ENCODE measurements at regions not wholly inside any gene's neighbourhood (a gene's known extent, or its start where the extent isn't known, plus 50 kb on each side); places are given as distances from the start of the nearest gene placed in this dataset.
"Not testable (repeated sequence)": the region's sequence is repeated elsewhere in the genome, so short reads cannot be mapped to it uniquely, and the experiment has no call there.

- no peak for DNase-seq
These were observed 87.7 kb downstream of the UTP18 start for GRCh38 chr17:51347851-51348584.

GRCh38 chr17:51351080-51351479, 90.7 kb downstream of the UTP18 start:
- DNase-seq = no peak

- DNase-seq = no peak
These were observed 91.5 kb downstream of the UTP18 start for GRCh38 chr17:51351890-51352289.

GRCh38 chr17:51352798-51353197, 92.5 kb downstream of the UTP18 start:
- DNase-seq = no peak

DNA sequence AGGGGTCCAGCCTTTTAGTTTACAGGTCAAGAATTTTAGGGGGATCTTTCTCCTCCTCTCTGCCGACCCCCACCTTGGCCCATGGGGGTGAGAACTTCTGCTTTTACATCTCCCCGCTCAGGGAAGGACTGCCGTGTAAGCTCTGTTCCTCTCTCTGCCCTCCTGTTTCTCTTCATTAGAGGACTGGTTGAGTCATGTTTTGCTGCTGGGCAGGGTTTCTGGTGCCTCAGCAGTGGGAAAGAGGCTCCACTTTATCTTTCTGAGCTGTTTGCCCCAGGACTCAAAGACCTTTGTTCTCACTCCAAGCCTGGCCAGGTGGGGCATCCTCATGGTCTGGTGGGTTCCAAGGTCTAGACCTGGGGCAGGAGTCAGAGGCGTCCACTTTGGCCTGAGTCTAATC, 93.0 kb downstream of the UTP18 start:
- DNase-seq = no peak

DNA sequence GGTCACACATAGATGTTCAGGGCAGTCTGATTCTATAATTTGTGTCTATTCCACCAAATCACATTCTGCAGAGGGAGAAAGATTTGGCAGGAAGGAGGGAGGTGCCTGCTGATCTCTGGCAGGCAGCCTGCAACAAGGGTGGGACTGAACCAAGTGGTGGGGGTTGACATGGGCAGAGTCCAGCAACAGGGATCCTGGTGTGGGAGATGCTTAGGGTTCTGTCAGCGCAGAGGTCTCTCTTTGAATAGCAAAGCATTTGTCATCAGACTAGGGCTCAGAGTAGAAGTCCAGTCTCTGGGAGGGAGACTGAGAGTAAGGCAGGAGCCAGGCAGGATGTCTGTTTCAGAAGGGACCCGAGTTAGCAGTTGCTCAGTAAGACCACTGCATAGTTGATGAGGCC, 94.6 kb downstream of the UTP18 start:
- DNase-seq = no peak

- no peak for DNase-seq
These were observed 95.4 kb downstream of the UTP18 start for GRCh38 chr17:51355441-51356410.

GRCh38 chr17:51359055-51359454, 98.7 kb downstream of the UTP18 start:
- no peak for DNase-seq

DNA sequence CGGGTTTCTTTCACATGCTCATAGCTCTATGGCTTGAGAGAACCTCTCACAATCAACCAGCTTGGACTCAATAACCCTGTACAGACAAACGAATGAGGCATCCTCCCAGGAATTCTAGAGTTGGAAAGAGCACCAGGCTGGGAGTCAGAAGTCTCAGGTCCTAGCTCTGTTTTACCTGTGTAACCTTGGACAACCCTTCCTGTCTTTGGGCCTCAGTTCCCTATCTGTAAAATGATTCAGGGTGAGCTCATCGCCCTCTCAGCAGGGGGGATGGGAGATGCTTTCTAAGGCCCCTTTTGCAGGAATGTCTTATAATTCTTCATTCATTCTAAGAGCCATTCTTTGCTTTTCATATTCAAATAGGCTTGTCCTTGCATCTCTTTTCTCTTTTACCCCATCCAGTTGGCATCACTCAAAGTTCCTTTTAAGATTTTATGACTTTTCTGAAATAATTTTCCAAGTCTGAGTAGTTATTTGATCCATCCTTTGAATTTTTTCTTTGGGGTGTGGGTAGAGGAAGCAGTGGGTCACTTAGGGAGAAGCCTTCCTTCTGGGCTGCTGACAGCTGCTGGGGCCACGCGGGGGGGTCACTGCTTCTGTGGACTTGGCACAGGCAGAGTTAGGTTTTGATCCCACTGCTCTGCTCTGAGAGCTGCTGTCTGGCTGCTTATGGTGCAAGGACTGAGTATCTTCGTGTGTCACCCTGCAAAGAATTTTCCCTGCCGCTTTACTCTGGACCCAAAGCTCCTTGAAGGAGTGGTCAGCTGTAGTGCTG, 102.7 kb downstream of the UTP18 start:
- no peak for DNase-seq

DNA sequence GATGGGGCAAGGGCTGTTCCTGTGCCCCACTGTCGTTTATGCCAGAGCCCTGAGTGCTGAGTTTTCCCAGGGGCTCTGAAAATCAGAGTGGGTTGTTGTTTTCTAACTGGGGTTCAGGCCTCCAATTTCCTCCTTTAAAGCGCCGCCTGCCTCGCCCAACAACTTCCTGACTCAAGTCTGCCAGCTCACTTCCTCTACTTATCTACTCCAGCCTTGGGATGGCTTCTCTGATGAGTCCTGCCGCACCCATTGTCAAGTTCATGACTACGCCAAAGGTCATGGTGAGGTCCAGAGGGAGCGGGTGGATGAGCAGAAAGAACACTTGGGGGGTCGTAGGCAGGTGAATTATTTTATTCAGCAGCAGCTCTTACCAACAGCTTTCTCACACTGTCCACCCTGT, 104.7 kb downstream of the UTP18 start:
- DNase-seq = no peak

DNA sequence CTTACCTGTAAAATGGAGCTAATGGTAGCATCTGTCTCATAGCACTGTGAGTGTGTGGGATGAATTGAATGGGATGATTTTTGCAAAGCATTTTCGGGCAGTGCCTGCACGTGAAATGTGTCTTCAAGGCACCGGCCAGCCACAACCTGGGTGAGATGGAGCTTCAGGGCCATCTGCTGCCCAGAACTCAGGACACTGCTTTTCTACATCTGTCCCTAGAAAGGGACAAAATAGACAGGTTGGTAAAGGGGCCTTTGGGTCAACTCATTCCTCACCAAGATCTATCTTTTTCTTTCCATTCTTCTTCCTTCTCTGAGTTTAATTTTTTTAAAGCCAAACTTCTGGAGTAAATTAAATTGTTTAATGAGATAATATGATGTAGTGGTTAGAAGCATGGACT, 106.5 kb downstream of the UTP18 start:
- DNase-seq = no peak

DNA sequence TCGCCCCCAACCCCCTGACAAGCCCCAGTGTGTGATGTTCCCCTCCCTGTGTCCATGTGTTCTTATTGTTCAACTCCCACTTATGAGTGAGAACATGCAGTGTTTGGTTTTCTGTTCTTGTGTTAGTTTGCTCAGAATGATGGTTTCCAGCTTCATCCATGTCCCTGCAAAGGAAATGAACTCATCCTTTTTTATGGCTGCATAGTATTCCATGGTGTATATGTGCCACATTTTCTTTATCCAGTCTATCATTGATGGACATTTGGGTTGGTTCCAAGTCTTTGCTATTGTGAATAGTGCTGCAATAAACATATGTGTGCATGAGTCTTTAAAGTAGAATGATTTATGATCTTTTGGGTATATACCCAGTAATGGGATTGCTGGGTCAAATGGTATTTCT, 107.5 kb downstream of the UTP18 start:
- DNase-seq = not testable (repeated sequence)

- DNase-seq = peak; percentile 49
These were observed 111.4 kb downstream of the UTP18 start for GRCh38 chr17:51371732-51372151.

DNA sequence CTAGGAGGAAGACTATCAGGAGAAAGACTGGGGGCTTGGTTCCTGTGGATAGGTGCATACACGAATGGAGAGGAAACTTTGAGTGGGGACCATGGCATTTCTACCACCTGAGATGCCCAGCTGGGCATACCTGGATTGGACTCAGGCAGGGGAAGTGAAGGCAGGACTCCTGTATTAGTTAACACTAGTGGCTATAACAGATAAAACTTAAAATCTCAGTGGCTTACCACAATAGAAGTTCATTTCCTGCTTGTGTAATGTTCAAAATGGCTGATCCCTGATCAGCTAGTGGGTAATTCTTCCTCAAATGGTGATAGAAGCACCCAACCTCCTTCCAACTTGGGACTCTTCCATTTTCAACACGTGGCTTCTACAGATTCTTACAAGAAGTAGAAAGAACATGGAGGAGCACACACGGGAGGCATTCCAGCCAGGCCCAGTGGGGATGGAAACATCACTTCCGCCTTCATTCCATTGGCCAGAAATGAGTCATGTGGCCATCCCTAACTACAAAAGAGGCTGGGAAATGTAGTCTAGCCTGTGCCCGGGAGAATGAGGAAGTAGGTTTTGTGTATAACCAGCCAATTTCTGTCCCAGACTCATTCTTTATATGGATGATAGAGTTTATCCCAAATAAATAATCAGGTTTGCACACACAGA, 112.1 kb downstream of the UTP18 start:
- DNase-seq = no peak

GRCh38 chr17:51373489-51374152, 113.3 kb downstream of the UTP18 start:
- DNase-seq = no peak

DNA sequence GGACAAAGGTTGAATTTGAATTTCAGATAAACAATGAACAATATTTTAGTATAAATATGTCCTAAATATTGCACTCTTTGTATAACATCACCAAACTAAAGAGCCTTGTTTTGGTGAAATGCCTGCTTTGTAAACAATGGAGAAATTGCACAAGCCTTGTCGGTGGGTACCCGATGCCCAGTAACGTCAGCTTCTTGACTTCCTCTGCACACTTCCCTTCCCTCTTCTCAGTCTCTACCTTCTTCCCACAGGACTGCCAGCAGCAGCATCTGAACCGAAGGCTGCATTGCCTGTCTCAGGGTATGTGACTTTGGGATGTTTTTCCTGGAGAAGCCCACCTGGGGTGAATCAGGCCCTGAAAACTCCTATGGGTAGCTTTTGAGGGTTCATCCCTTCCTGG, 113.9 kb downstream of the UTP18 start:
- DNase-seq = no peak

DNA sequence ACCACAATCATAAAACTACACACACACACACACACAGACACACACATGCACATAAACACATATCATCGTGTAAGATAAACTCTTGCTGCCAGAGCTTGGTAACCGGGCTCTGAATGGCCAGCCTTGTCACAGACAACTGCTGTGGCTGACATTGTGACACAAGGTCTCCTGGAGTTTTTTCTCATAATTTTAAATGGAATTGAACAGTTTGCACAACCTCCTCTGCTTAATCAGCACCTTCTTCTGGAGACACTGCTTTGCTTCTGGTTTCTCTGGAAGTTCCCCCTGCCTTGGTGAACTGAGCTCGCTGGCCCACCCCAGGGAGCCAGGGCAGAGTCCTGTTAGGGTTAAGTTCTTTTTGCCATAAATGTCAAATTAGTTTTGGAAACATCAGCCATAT, 115.4 kb downstream of the UTP18 start:
- DNase-seq = no peak

GRCh38 chr17:51376739-51377138, 116.4 kb downstream of the UTP18 start:
- DNase-seq = no peak

GRCh38 chr17:51381262-51381661, 120.9 kb downstream of the UTP18 start:
- no peak for DNase-seq

GRCh38 chr17:51385208-51385607, 124.9 kb downstream of the UTP18 start:
- no peak for DNase-seq

- no peak for DNase-seq
These were observed 127.2 kb downstream of the UTP18 start for GRCh38 chr17:51387582-51387981.

DNA sequence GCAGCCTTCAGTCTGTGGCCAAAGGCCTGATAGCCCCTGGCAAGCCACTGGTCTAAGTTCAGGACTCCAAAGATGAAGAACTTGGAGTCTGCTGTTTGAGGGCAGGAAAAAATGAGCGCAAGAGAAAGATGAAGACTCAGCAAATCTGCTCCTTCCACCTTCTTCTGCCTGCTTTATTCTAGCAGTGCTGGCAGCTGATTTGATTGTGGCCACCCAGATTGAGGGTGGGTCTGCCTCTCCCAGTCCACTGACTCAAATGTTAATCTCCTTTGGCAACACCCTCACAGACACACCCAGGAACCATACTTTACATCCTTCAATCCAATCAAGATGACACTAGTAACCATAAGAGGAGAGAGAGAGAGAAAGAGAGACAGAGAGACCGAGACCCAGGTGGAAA, 127.6 kb downstream of the UTP18 start:
- DNase-seq = no peak

Data from activated naive CD4-positive, alpha-beta T cell treated with Interleukin-2 at 50 U/mL for 16 hours (primary cell).